ENCODE measurements at regions not wholly inside any gene's neighbourhood (a gene's known extent, or its start where the extent isn't known, plus 50 kb on each side); places are given as distances from the start of the nearest gene placed in this dataset.

DNA sequence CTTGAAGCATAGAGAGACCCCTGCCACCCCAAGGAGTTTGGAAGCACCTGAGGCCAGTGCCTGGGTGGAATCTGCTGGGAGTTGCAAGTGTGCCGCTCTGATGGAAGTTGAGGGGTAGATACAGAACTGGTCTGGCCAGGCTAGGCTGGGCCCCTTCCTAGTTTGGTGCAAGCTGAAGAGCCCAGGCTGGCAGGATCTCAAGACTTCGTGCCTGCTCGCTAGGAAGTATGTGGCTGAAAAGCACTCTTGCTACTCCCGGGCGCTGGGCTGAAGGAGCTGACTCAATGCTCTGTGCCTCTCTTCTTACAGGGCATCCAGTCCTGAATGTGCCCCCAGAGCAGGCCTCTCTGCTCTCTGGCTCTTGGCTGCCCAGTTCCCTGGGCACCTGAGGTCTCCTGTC is 51.7 kb upstream of the PJA1 start:
- H3K4me3 ChIP-seq (replicated peaks in 1 of 2; ENCODE audit: low read depth in 2 of 2, low read length in 2 of 2) = no peak overlapping the region
- DNase-seq (ENCODE audit: low read depth in 2 of 2) = peak in 1 of 2 donors; percentile 10
- TF ChIP-seq, protein P1, sequence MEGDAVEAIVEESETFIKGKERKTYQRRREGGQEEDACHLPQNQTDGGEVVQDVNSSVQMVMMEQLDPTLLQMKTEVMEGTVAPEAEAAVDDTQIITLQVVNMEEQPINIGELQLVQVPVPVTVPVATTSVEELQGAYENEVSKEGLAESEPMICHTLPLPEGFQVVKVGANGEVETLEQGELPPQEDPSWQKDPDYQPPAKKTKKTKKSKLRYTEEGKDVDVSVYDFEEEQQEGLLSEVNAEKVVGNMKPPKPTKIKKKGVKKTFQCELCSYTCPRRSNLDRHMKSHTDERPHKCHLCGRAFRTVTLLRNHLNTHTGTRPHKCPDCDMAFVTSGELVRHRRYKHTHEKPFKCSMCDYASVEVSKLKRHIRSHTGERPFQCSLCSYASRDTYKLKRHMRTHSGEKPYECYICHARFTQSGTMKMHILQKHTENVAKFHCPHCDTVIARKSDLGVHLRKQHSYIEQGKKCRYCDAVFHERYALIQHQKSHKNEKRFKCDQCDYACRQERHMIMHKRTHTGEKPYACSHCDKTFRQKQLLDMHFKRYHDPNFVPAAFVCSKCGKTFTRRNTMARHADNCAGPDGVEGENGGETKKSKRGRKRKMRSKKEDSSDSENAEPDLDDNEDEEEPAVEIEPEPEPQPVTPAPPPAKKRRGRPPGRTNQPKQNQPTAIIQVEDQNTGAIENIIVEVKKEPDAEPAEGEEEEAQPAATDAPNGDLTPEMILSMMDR (IDR thresholded peaks at IDR 0.05; ENCODE audit: low read depth, low read length) = no peak

DNA sequence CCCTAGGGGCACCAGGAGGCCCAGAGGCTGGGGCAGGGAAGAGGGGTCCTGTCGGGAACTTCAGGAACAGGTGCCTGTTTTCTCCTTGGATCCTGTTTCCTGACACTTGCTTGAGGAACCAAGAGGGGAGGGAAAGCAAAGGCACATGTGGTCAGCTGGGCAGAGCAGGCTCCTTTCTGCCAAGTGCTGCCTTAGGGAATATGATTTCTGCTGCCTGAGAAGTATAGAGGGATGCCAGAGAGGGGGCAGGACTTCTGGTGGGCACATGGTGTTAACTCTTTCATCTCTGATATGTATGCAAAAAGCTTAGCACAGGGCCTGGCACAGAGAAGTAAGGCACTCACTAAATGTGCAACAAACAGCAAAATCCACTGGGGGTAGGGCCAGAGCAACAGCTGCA is 51.2 kb upstream of the PJA1 start:
- H3K4me3 ChIP-seq (replicated peaks in 1 of 2; ENCODE audit: low read depth in 2 of 2, low read length in 2 of 2) = no peak overlapping the region
- DNase-seq (ENCODE audit: low read depth in 2 of 2) = no peak
- TF ChIP-seq, protein P1 (IDR thresholded peaks at IDR 0.05; ENCODE audit: low read depth, low read length) = no peak

DNA sequence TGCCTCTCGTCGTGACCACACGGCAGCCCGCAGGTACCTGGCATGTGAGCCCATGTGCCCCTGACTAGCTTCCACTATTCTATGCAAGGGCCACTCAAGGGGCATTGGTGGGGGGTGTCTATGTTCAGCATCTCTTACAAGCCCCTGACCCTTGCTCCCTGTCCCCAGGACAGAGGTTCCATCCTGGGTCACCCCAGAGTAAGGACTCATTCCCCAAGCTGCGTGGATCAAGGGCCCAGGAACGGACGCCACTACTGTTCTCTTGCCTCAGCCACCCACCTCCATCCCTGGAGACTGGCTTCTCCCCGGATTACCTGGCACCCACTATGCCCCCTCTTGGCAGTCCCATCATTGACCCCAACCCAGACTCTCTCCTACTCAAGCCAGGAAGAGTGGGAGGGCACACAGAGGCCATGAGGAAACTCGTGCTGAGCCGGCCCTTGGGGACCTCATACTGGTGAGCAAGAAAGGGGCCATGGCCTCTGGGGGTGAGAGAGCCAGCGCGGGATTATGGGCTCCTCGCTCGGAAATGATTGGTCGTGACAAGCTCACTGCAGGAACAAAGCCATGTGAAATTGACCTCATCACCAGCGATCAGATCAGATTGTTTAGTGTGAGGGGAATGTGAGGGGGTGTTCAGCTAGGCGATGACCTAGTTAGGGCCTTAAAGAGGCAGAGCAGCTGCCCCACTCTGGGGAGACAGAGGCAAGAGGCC is 50.1 kb upstream of the PJA1 start:
- TF ChIP-seq, protein P1 (IDR thresholded peaks at IDR 0.05; ENCODE audit: low read depth, low read length) = no peak
- no peak overlapping the region for H3K4me3 ChIP-seq (replicated peaks in 1 of 2; ENCODE audit: low read depth in 2 of 2, low read length in 2 of 2)
- DNase-seq (ENCODE audit: low read depth in 2 of 2) = no peak
